Gastroesophageal sphincter (tissue), 3 donors: ENCODE measurements at regions not wholly inside any gene's neighbourhood (a gene's known extent, or its start where the extent isn't known, plus 50 kb on each side); places are given as distances from the start of the nearest gene placed in this dataset.

Source experiments
- CTCF ChIP-seq, 4 experiments: fragments of 200-600 bp in 2 of 4; fragments of 450-650 bp in 2 of 4; sonication (generic) in 1 of 4; IDR thresholded peaks; one replicate each; pipeline ENCODE4 v1.5.1; 2017 to 2019; ENCODE audit warnings: antibody characterized with exemption in 4 of 4, mild to moderate bottlenecking in 2 of 4, moderate library complexity in 2 of 4
- EP300 ChIP-seq: sonication (generic); formaldehyde crosslinking; IDR thresholded peaks from one replicate; pipeline ENCODE4 v1.6.1; 2017; ENCODE audit warnings: antibody characterized with exemption, mild to moderate bottlenecking

GRCh38 chr12:75961878-75962277 is 69.7 kb downstream of the PHLDA1 start:
- TF ChIP-seq CTCF (IDR thresholded peaks at IDR 0.05) (no peak), EP300 (no peak)
